ENCODE measurements at regions not wholly inside any gene's neighbourhood (a gene's known extent, or its start where the extent isn't known, plus 50 kb on each side); places are given as distances from the start of the nearest gene placed in this dataset.

- no peak for ATAC-seq (ENCODE audit: low read depth)
- H3K4me1 ChIP-seq (ENCODE audit: control insufficient read depth in 2 of 2, insufficient read depth in 2 of 2, low read length in 2 of 2) = peaks cover 18 to 20% of the 10 kb centered on the region in 2 donors
- Mint-ChIP-seq H3K4me1 (peaks cover 23% of the 10 kb centered on the region), H3K27me3 (peaks cover 78% of the 10 kb centered on the region), H3K27ac (peak overlapping the region; percentile 17), H3K9me3 (ENCODE audit: insufficient read depth) (peaks cover 10% of the 10 kb centered on the region), H3K4me3 (peak overlapping the region; percentile 9)
- H3K4me2 ChIP-seq (replicated peaks; ENCODE audit: low read depth, low read length, poor library complexity, severe bottlenecking) = no peak overlapping the region
- ChIA-PET POLR2A (no interaction called here), CTCF (no interaction called here)
- H3K27ac ChIP-seq (ENCODE audit: low read length in 2 of 2) = no peak overlapping the region
- H3K79me2 ChIP-seq (ENCODE audit: control insufficient read depth, insufficient read depth, low read length) = no peaks in the 10 kb centered on the region
- TF ChIP-seq EZH2 (IDR thresholded peaks at IDR 0.05; ENCODE audit: borderline replicate concordance, insufficient read depth, low read depth, low read length, poor library complexity, severe bottlenecking) (no peak), CTCF (IDR thresholded peaks at IDR 0.05) (no peak)
- H3K9ac ChIP-seq (ENCODE audit: low read length) = no peak overlapping the region
- peaks cover 3 to 71% (median 58%) of the 10 kb centered on the region in 4 experiments for H3K27me3 ChIP-seq (replicated peaks in 1 of 4; ENCODE audit: control extremely low read depth in 1 of 4, control insufficient read depth in 3 of 4, insufficient read depth in 4 of 4, low read length in 3 of 4)
- H3K36me3 ChIP-seq (replicated peaks in 1 of 2; ENCODE audit: control extremely low read depth in 1 of 2, control insufficient read depth in 1 of 2, extremely low read depth in 1 of 2, insufficient read depth in 2 of 2, low read length in 1 of 2) = no peaks in the 10 kb centered on the region
- no peak for DNase-seq
- intact Hi-C loops (cut with micrococcal nuclease) = no loop called here
- no peaks in the 10 kb centered on the region for H4K20me1 ChIP-seq (ENCODE audit: control insufficient read depth, insufficient read depth, low read length, poor library complexity, severe bottlenecking)
- no peak overlapping the region for H3K4me3 ChIP-seq (ENCODE audit: control extremely low read depth in 1 of 5, extremely low read depth in 1 of 5, insufficient read depth in 1 of 5, low read depth in 2 of 5, low read length in 4 of 5)
- no peak overlapping the region for H2AFZ ChIP-seq (ENCODE audit: insufficient read depth, low read depth, low read length, poor library complexity, severe bottlenecking)
- WGBS (ENCODE audit: insufficient coverage) = 90% methylated on average over 2 of the region's 3 CpGs
- H3K9me3 ChIP-seq (ENCODE audit: control extremely low read depth in 1 of 3, control insufficient read depth in 2 of 3, insufficient read depth in 1 of 3, low read length in 2 of 3) = peaks cover 4 to 32% (median 6%) of the 10 kb centered on the region in 3 donors
These were observed 63.0 kb downstream of the GPX5 start for GRCh38 chr6:28588666-28589065.

DNA sequence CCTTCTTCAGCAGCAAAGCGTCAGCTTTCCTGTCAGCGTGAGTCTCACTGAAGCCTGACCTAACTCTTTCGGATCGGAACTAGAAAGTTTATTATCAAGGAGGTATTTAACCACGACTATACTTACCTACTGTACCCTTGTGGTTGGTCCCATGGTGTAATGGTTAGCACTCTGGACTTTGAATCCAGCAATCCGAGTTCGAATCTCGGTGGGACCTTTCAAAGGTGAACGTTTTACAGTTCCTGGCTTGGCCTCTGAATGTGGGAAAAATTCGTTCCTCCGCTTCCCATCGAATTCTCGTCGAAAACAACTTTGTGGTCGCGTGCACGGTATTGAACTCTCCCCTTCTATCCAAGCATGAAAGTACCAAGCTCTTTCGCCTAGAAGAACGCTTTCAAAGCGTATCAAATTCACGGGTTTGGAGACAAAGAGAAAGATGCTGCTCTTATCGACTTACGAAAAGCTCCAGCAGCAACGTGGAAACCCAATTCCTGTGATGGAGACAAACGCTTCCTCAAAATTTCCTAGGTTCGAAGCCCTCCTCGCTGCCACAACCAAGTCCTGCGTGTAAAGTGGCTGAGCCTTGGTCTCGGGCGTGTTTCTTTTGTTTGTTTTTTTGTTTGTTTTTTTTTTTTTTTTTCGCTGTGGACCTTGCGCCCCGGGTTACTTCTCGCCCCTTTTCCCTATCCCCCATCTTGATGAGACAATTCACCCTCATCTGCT, 63.7 kb downstream of the GPX5 start:
- Histone ChIP-seq H3K9ac (ENCODE audit: low read length) (no peak overlapping the region), H3K4me3 (ENCODE audit: control extremely low read depth in 1 of 5, extremely low read depth in 1 of 5, insufficient read depth in 1 of 5, low read depth in 2 of 5, low read length in 4 of 5) (no peak overlapping the region), H3K9me3 (ENCODE audit: control extremely low read depth in 1 of 3, control insufficient read depth in 2 of 3, insufficient read depth in 1 of 3, low read length in 2 of 3) (peaks cover 4 to 34% (median 6%) of the 10 kb centered on the region in 3 donors), H3K4me2 (replicated peaks; ENCODE audit: low read depth, low read length, poor library complexity, severe bottlenecking) (no peak overlapping the region), H3K27me3 (replicated peaks in 1 of 4; ENCODE audit: control extremely low read depth in 1 of 4, control insufficient read depth in 3 of 4, insufficient read depth in 4 of 4, low read length in 3 of 4) (peaks cover 3 to 69% (median 58%) of the 10 kb centered on the region in 4 experiments), H3K27ac (ENCODE audit: low read length in 2 of 2) (no peak overlapping the region), H4K20me1 (ENCODE audit: control insufficient read depth, insufficient read depth, low read length, poor library complexity, severe bottlenecking) (no peaks in the 10 kb centered on the region), H3K4me1 (ENCODE audit: control insufficient read depth in 2 of 2, insufficient read depth in 2 of 2, low read length in 2 of 2) (peaks cover 18 to 20% of the 10 kb centered on the region in 2 donors), H3K36me3 (replicated peaks in 1 of 2; ENCODE audit: control extremely low read depth in 1 of 2, control insufficient read depth in 1 of 2, extremely low read depth in 1 of 2, insufficient read depth in 2 of 2, low read length in 1 of 2) (no peaks in the 10 kb centered on the region), H3K79me2 (ENCODE audit: control insufficient read depth, insufficient read depth, low read length) (no peaks in the 10 kb centered on the region), H2AFZ (ENCODE audit: insufficient read depth, low read depth, low read length, poor library complexity, severe bottlenecking) (no peak overlapping the region)
- intact Hi-C loops (cut with micrococcal nuclease) = no loop called here
- H3K27me3 Mint-ChIP-seq = peaks cover 78% of the 10 kb centered on the region
- H3K9me3 Mint-ChIP-seq (ENCODE audit: insufficient read depth) = peaks cover 10% of the 10 kb centered on the region
- H3K4me3 Mint-ChIP-seq = peak overlapping the region; percentile 9
- H3K27ac Mint-ChIP-seq = no peak overlapping the region
- ChIA-PET POLR2A (no interaction called here), CTCF (no interaction called here)
- peak; percentile 50 for DNase-seq
- H3K4me1 Mint-ChIP-seq = peaks cover 23% of the 10 kb centered on the region
- no peak for ATAC-seq (ENCODE audit: low read depth)
- 4% methylated on average over 25 of the region's 34 CpGs for WGBS (ENCODE audit: insufficient coverage)
- TF ChIP-seq CTCF (IDR thresholded peaks at IDR 0.05) (no peak), EZH2 (IDR thresholded peaks at IDR 0.05; ENCODE audit: borderline replicate concordance, insufficient read depth, low read depth, low read length, poor library complexity, severe bottlenecking) (no peak)

Measured in B cell (primary cell).